Hepatocyte (in vitro differentiated cells): ENCODE measurements at regions not wholly inside any gene's neighbourhood (a gene's known extent, or its start where the extent isn't known, plus 50 kb on each side); places are given as distances from the start of the nearest gene placed in this dataset.

Experiments used
- DNase-seq: peaks from one replicate; pipeline ENCODE4 v3.0.0-alpha.2; 2016; ENCODE audit warnings: low spot score
- H2AFZ ChIP-seq: fragments of 200-600 bp; sonication (generic); 2 replicates; pipeline ENCODE4 v1.6.0; 2016; ENCODE audit warnings: antibody characterized with exemption, mild to moderate bottlenecking
- H3K27ac ChIP-seq: fragments of 200-600 bp; sonication (generic); 2 replicates; pipeline ENCODE4 v1.5.1; 2016; ENCODE audit warnings: mild to moderate bottlenecking
- H3K27me3 ChIP-seq: fragments of 200-600 bp; sonication (generic); 2 replicates; pipeline ENCODE4 v1.6.1; 2016
- H3K36me3 ChIP-seq: fragments of 200-600 bp; sonication (generic); replicated peaks from 2 replicates; pipeline ENCODE4 v1.5.1; 2016; ENCODE audit warnings: low read depth; ENCODE audit not compliant: insufficient read depth
- H3K4me1 ChIP-seq: fragments of 200-600 bp; sonication (generic); 2 replicates; pipeline ENCODE4 v1.5.1; 2016; ENCODE audit warnings: mild to moderate bottlenecking, moderate library complexity; ENCODE audit not compliant: insufficient read depth
- H3K4me2 ChIP-seq: fragments of 200-600 bp; sonication (generic); 2 replicates; pipeline ENCODE4 v1.6.0; 2016
- H3K4me3 ChIP-seq: fragments of 200-600 bp; sonication (generic); 2 replicates; pipeline ENCODE4 v1.5.1; 2016; ENCODE audit warnings: mild to moderate bottlenecking
- H3K79me2 ChIP-seq: fragments of 200-600 bp; sonication (generic); 2 replicates; pipeline ENCODE4 v1.6.0; 2017; ENCODE audit warnings: mild to moderate bottlenecking
- H3K9me2 ChIP-seq: fragments of 200-600 bp; sonication (generic); replicated peaks from 2 replicates; pipeline ENCODE4 v1.6.0; 2017; ENCODE audit warnings: mild to moderate bottlenecking; ENCODE audit not compliant: insufficient read depth
- H3K9me3 ChIP-seq: fragments of 200-600 bp; sonication (generic); 2 replicates; pipeline ENCODE4 v1.5.1; 2016; ENCODE audit warnings: low read depth, mild to moderate bottlenecking
- H4K20me1 ChIP-seq: fragments of 200-600 bp; sonication (generic); 2 replicates; pipeline ENCODE4 v1.6.0; 2016; ENCODE audit warnings: mild to moderate bottlenecking; ENCODE audit not compliant: insufficient read depth, poor library complexity, severe bottlenecking
- EZH2 ChIP-seq: fragments of 200-600 bp; sonication (generic); IDR thresholded peaks from 2 replicates; pipeline ENCODE4 v1.6.1; 2016; ENCODE audit warnings: antibody characterized with exemption, mild to moderate bottlenecking, borderline replicate concordance
- EZH2phosphoT487 ChIP-seq: fragments of 200-600 bp; sonication (generic); IDR thresholded peaks from one replicate; pipeline ENCODE4 v1.6.1; 2018; ENCODE audit warnings: antibody characterized with exemption, mild to moderate bottlenecking, low read depth, moderate library complexity; ENCODE audit not compliant: unreplicated experiment, severe bottlenecking
- WGBS: methylation state at CpG from one replicate; pipeline ENCODE4 v1.1.6; 2016; ENCODE audit warnings: low lambda C conversion rate; ENCODE audit errors: missing lambda C conversion rate; 5-methylcytosine and 5-hydroxymethylcytosine counted together
- TF ChIP-seq, protein P1 (sequence below): fragments of 200-600 bp; sonication (generic); IDR thresholded peaks from 2 replicates; pipeline ENCODE4 v1.5.1; 2016; ENCODE audit warnings: antibody characterized with exemption, mild to moderate bottlenecking; ENCODE audit not compliant: poor library complexity

DNA sequence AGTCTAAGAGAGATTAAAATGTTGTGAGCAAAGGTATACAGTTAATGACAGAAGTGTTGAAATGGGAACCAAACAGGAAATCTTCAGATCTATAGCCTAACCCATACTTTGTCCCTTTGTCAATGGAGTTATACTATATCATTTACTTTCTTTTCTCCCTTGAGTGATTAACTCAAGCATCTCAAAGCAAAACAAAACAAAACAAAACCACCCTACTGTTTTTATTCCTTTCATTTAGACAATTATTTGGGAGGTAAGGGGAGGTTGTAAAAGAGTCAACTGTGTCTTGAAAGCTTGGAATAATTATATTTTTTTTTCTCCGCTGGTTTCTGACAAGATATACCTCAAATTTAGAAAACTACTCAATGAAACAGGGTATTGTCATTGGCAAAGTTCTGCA is 139.8 kb upstream of the HMGN3 start:
- Histone ChIP-seq H3K27ac (peak overlapping the region; percentile 36), H2AFZ (peak overlapping the region; percentile 14), H3K27me3 (no peaks in the 10 kb centered on the region), H3K79me2 (no peaks in the 10 kb centered on the region), H3K4me1 (peaks cover 21% of the 10 kb centered on the region), H3K9me2 (no peaks in the 10 kb centered on the region), H3K9me3 (peaks cover 8% of the 10 kb centered on the region), H4K20me1 (no peaks in the 10 kb centered on the region), H3K36me3 (no peaks in the 10 kb centered on the region), H3K4me2 (no peak overlapping the region), H3K4me3 (no peak overlapping the region)
- TF ChIP-seq EZH2phosphoT487 = no peak
- TF ChIP-seq, protein P1, sequence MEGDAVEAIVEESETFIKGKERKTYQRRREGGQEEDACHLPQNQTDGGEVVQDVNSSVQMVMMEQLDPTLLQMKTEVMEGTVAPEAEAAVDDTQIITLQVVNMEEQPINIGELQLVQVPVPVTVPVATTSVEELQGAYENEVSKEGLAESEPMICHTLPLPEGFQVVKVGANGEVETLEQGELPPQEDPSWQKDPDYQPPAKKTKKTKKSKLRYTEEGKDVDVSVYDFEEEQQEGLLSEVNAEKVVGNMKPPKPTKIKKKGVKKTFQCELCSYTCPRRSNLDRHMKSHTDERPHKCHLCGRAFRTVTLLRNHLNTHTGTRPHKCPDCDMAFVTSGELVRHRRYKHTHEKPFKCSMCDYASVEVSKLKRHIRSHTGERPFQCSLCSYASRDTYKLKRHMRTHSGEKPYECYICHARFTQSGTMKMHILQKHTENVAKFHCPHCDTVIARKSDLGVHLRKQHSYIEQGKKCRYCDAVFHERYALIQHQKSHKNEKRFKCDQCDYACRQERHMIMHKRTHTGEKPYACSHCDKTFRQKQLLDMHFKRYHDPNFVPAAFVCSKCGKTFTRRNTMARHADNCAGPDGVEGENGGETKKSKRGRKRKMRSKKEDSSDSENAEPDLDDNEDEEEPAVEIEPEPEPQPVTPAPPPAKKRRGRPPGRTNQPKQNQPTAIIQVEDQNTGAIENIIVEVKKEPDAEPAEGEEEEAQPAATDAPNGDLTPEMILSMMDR = no peak
- no peak for TF ChIP-seq EZH2
- DNase-seq = no peak
- WGBS = 96% methylated on average over 1 of the region's 1 CpG

- H3K79me2 ChIP-seq = no peaks in the 10 kb centered on the region
- DNase-seq = no peak
- H3K27me3 ChIP-seq = no peaks in the 10 kb centered on the region
- peaks cover 21% of the 10 kb centered on the region for H3K4me1 ChIP-seq
- WGBS = 58% methylated on average over 3 of the region's 3 CpGs
- peak overlapping the region; percentile 36 for H3K27ac ChIP-seq
- no peaks in the 10 kb centered on the region for H4K20me1 ChIP-seq
- no peak overlapping the region for H3K4me3 ChIP-seq
- no peak for TF ChIP-seq EZH2
- TF ChIP-seq, protein P1 = no peak
- no peak for TF ChIP-seq EZH2phosphoT487
- peaks cover 8% of the 10 kb centered on the region for H3K9me3 ChIP-seq
- no peaks in the 10 kb centered on the region for H3K9me2 ChIP-seq
- H3K36me3 ChIP-seq = no peaks in the 10 kb centered on the region
- H3K4me2 ChIP-seq = no peak overlapping the region
- H2AFZ ChIP-seq = peak overlapping the region; percentile 14
Observed at GRCh38 chr6:79373880-79374279, 139.4 kb upstream of the HMGN3 start.

- Histone ChIP-seq H3K9me3 (peaks cover 8% of the 10 kb centered on the region), H3K79me2 (no peaks in the 10 kb centered on the region), H3K27ac (peak overlapping the region; percentile 80), H3K36me3 (no peaks in the 10 kb centered on the region), H3K9me2 (no peaks in the 10 kb centered on the region), H3K4me2 (peak overlapping the region; percentile 25), H3K4me1 (peaks cover 19% of the 10 kb centered on the region), H2AFZ (no peak overlapping the region), H3K27me3 (no peaks in the 10 kb centered on the region), H4K20me1 (no peaks in the 10 kb centered on the region), H3K4me3 (no peak overlapping the region)
- no peak for TF ChIP-seq EZH2
- TF ChIP-seq EZH2phosphoT487 = no peak
- TF ChIP-seq, protein P1 = no peak
- DNase-seq = peak; percentile 42
- WGBS = 41% methylated on average over 3 of the region's 3 CpGs
Observed at GRCh38 chr6:79373246-79373645, 138.8 kb upstream of the HMGN3 start.

GRCh38 chr6:79372757-79373156 is 138.3 kb upstream of the HMGN3 start:
- H3K27me3 ChIP-seq = no peaks in the 10 kb centered on the region
- TF ChIP-seq, protein P1 = no peak
- no peak for TF ChIP-seq EZH2
- no peak for TF ChIP-seq EZH2phosphoT487
- peaks cover 8% of the 10 kb centered on the region for H3K9me3 ChIP-seq
- H3K9me2 ChIP-seq = no peaks in the 10 kb centered on the region
- H3K79me2 ChIP-seq = no peaks in the 10 kb centered on the region
- H2AFZ ChIP-seq = no peak overlapping the region
- no peak overlapping the region for H3K4me2 ChIP-seq
- no peaks in the 10 kb centered on the region for H3K36me3 ChIP-seq
- WGBS = 71% methylated on average over 1 of the region's 1 CpG
- no peak for DNase-seq
- peaks cover 14% of the 10 kb centered on the region for H3K4me1 ChIP-seq
- H3K27ac ChIP-seq = peak overlapping the region; percentile 80
- H3K4me3 ChIP-seq = no peak overlapping the region
- H4K20me1 ChIP-seq = no peaks in the 10 kb centered on the region
